Sciatic nerve (tissue), 2 donors: ENCODE measurements at regions not wholly inside any gene's neighbourhood (a gene's known extent, or its start where the extent isn't known, plus 50 kb on each side); places are given as distances from the start of the nearest gene placed in this dataset.

Source experiments
- ATAC-seq: fragments of 200-7000 bp; cut with Tn5 transposase; one replicate; pipeline ENCODE4 v1.9.1; 2020; ENCODE audit warnings: mild to moderate bottlenecking, moderate library complexity
- DNase-seq: peaks from one replicate; pipeline ENCODE4 v3.0.0-alpha.2; 2020; ENCODE audit warnings: low spot score
- intact Hi-C: fragments of 100-400 bp; cut with DNase I; formaldehyde crosslinking; loops from one replicate; pipeline ENCODE4 v1.14.2; 2022
- donor health status: DM: no; HTN: no; CAD: no.
- donor health status: DM: no; HTN: no; CAD: no.

GRCh38 chr6:140897804-140898573, 1234.7 kb upstream of the GJE1 start:
- no peak for DNase-seq
- intact Hi-C loops = no loop called here
- ATAC-seq = peak; percentile 84

DNA sequence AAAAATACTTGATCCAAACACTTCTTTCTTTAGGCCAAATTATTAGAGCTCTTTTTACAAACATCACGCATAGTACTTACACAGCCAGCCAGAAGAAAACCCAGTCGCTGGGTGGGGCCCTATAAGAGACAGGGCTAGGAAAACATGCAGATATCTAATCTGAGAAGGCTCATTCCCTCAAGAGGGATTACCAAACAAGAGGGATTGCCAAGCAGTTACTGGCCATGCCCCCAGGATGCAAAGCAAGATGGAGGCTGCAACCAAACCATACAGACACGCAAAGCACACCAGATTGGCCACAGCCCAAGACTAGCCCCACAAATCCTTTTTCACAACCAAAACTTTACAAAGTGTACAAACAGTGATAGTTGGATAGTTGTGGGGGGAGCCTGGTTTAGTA, 1235.4 kb upstream of the GJE1 start:
- DNase-seq (no peak), ATAC-seq (no peak)
- intact Hi-C loops = no loop called here

DNA sequence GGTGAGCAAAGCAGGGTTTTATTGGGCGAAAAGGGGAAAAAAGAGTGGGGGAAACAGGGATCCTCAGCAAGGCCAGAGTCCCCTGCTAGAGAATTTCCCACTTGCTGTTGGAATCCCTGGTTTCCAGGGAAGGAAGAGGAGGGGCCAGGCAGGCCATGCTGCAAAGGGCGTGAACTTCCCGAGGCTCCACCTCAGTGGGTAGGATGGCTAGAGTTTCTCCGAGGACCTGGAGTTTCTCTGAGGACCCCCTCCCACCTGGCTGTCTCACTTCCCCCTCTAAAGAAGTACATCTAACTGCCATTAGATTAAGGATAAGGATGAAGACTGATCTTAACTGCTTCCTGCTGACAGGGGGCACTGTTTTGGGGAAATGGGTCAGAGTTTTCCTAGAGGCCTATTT, 1239.3 kb upstream of the GJE1 start:
- DNase-seq (no peak), ATAC-seq (no peak)
- intact Hi-C loops = no loop called here

- intact Hi-C loops = no loop called here
- ATAC-seq (no peak), DNase-seq (no peak)
Measured at GRCh38 chr6:140879946-140880345, 1252.8 kb upstream of the GJE1 start.

DNA sequence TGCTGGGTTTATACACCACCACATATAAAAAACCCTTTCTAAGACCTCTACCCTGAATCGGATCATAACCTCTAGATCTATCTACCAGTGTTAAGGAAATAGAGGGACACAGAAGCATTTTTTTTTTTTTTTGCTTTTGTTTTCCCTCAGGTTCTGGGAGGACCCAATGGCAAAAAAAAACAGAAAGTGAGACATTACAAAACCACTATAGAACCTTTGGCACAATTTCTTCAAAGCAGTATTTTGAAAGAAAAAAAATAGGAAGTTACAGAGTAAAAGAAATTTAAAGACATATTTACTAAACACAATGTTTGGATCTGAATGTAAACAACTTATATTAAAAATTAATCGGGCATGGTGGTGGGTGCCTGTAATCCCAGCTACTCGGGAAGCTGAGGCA, 1258.7 kb upstream of the GJE1 start:
- intact Hi-C loops = no loop called here
- DNase-seq (no peak), ATAC-seq (no peak)

GRCh38 chr6:140872885-140873284, 1259.8 kb upstream of the GJE1 start:
- ATAC-seq (no peak), DNase-seq (no peak)
- intact Hi-C loops = no loop called here

DNA sequence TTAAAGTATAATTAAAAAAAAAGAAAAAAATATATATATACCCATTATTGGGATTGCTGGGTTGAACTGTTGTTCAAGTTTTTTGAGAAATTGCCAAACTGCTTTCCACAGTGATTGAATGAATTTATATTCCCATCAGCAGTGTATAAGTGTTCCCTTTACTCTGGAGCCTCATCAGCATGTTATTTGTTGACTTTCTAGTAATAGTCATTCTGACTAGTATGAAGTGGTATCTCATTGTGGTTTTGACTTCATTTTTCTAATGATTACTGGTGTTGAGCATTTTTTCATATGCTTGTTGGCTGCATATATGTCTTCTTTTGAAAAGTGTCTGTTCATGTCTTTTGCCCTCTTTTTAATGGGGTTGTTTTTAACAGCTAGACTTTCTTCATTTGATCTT, 1260.8 kb upstream of the GJE1 start:
- ATAC-seq = no peak
- DNase-seq = no peak
- intact Hi-C loops = no loop called here

DNA sequence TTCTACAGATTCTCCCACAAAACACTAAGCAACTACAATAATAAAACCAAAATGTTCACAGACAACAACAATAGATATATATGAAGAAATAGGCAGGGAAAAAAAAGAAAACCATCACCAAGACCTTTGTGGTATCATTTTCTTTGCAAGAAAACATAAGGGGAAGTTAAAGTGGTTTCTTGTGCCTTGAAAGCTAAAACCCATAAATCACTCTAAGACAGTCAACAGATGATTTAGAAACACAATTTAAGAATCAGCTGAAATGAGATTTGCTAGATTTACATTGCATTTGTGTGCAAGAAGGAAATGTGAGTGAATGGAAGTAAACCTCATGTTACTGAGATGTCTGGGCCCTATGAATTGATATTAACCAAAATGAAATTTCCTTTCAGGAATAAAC, 1265.4 kb upstream of the GJE1 start:
- DNase-seq = no peak
- ATAC-seq = no peak
- intact Hi-C loops = no loop called here

DNA sequence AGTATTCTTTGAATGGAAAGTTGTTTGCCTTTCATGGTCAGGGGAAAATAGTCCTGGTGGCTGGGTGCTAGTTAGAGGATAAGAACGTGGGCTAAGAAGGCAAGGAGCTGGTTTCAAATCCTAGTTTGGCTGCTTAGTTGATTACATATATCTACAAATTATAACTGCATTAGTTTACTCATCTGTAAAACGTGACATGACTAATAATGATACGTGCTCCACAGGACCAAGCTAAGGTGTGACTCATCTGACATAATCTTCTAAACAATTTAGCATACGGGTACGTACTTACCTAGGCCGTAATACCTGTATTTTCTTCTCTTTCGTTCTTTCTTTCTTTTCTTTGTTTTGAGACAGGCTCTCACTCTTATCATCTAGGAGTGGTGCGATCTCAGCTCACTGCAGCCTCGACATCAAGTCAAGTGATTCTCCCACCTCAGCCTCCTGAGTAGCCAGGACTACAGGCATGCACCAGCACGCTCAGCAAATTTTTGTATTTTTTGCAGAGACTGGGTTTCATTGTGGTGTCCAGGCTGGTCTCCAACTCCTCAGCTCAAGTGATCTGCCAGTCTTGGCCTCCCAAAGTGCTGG, 1274.2 kb upstream of the GJE1 start:
- no peak for ATAC-seq
- intact Hi-C loops = no loop called here
- no peak for DNase-seq

GRCh38 chr6:140857739-140858380, 1274.9 kb upstream of the GJE1 start:
- ATAC-seq (peak; percentile 94), DNase-seq (no peak)
- intact Hi-C loops = no loop called here

GRCh38 chr6:140855520-140855919, 1277.2 kb upstream of the GJE1 start:
- intact Hi-C loops = no loop called here
- ATAC-seq (no peak), DNase-seq (no peak)

GRCh38 chr6:140854318-140854717, 1278.4 kb upstream of the GJE1 start:
- DNase-seq (no peak), ATAC-seq (peak; percentile 49)
- intact Hi-C loops = no loop called here

GRCh38 chr6:140850438-140850837, 1282.3 kb upstream of the GJE1 start:
- ATAC-seq (no peak), DNase-seq (no peak)
- intact Hi-C loops = no loop called here

GRCh38 chr6:140849456-140849855, 1283.3 kb upstream of the GJE1 start:
- DNase-seq (no peak), ATAC-seq (no peak)
- intact Hi-C loops = no loop called here

GRCh38 chr6:140847262-140847645, 1285.5 kb upstream of the GJE1 start:
- intact Hi-C loops = no loop called here
- ATAC-seq = no peak
- no peak for DNase-seq

- intact Hi-C loops = no loop called here
- DNase-seq (no peak), ATAC-seq (no peak)
Measured at GRCh38 chr6:140846503-140847261, 1286.0 kb upstream of the GJE1 start.

- ATAC-seq = no peak
- intact Hi-C loops = no loop called here
- no peak for DNase-seq
Measured at GRCh38 chr6:140845701-140846100, 1287.0 kb upstream of the GJE1 start.

DNA sequence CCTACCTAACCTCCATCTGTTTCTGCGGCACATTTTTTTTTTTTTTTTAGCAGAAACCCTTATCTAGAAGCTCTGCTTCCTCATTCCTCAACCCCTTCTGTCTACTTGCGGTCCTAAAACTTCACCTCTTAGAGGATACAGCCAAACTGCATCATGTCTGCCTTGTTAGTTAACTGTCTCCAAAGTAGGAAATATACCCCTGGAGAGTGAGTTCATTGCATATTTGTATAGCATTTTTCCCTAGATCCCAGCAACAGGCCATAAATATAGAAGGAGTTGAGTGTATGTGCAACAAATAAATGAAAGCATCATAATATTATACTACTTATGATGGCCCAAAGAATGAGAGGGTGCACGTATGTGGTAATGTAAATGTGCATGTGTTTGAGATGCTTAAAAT, 1288.6 kb upstream of the GJE1 start:
- DNase-seq = no peak
- intact Hi-C loops = no loop called here
- ATAC-seq = no peak

DNA sequence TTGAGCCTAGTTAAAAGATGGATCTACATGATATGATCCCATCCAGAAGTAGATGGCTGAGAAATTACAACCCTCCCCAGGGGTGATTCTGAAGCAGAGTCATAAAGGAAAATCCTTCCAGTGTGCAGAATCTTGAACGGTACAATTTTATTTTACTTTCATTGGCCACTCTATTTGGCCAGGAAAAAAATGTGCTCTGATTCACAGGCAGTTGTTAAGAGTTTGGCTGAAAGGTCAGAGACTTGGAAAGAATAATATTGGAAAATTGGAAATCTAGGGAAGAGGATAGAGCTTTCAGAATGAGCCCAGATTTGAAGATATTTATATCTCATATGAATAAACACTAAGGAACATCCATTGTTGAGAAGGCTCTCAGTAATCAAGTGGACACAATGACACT, 1299.3 kb upstream of the GJE1 start:
- peak; percentile 20 for ATAC-seq
- intact Hi-C loops = no loop called here
- no peak for DNase-seq

DNA sequence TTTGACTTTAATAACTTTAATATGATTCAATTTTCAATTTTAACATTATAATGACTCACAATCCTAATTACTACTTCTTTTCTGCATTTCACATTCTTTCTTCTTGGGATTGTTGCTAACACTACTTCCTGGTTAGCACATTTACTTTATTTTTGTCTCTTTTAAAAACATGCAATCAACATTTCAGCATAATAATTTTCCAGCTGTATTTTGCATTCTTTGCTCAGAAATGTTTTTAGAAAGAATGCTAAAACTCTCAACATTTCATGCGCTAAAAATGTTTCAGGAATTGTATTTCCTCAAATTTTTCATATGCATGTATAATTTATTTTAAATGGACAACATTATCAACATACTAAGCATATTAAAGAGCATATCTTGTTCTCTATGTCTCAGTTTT, 1302.1 kb upstream of the GJE1 start:
- DNase-seq (no peak), ATAC-seq (no peak)
- intact Hi-C loops = no loop called here
